Activated B cell treated with CpG ODN at 0.5 μM for 24 hours (primary cell): ENCODE measurements at regions not wholly inside any gene's neighbourhood (a gene's known extent, or its start where the extent isn't known, plus 50 kb on each side); places are given as distances from the start of the nearest gene placed in this dataset.

Experiments used
- ATAC-seq: fragments of 200-7000 bp; cut with Tn5 transposase; one replicate; pipeline ENCODE4 v1.10.0; 2021; ENCODE audit warnings: low read depth, mild to moderate bottlenecking, moderate library complexity
- CTCF ChIA-PET: fragments of 350-600 bp; sonication (Branson Sonifier 250); formaldehyde crosslinking; loops from one replicate; lab custom pipeline; 2021; ENCODE audit warnings: antibody characterized with exemption; lab: Charles Lee
- POLR2A ChIA-PET: fragments of 350-600 bp; sonication (Branson Sonifier 250); formaldehyde crosslinking; loops from one replicate; lab custom pipeline; 2021; ENCODE audit warnings: antibody characterized with exemption; lab: Charles Lee
- DNase-seq: peaks from one replicate; pipeline ENCODE4 v3.0.0; 2022
- H3K27ac Mint-ChIP-seq: one replicate; pipeline ENCODE4 v1.8.0; 2020; ENCODE audit warnings: mixed read lengths
- H3K27me3 Mint-ChIP-seq: one replicate; pipeline ENCODE4 v1.8.0; 2021; ENCODE audit warnings: mixed read lengths
- H3K36me3 Mint-ChIP-seq: one replicate; pipeline ENCODE4 v1.8.0; 2021; ENCODE audit warnings: low read depth, mixed read lengths
- H3K4me1 Mint-ChIP-seq: one replicate; pipeline ENCODE4 v1.8.0; 2021; ENCODE audit warnings: mixed read lengths
- H3K4me3 Mint-ChIP-seq: one replicate; pipeline ENCODE4 v1.8.0; 2020; ENCODE audit warnings: mild to moderate bottlenecking, mixed read lengths
- H3K9me3 Mint-ChIP-seq: one replicate; pipeline ENCODE4 v1.8.0; 2020; ENCODE audit warnings: mixed read lengths
- intact Hi-C: fragments of 100-400 bp; cut with micrococcal nuclease; formaldehyde crosslinking; loops from one replicate; pipeline ENCODE4 v1.15.1; 2024
- TF ChIP-seq, protein P1 (sequence below): fragments of 200-600 bp; IDR thresholded peaks from one replicate; pipeline ENCODE4 v1.8.0; 2022; ENCODE audit warnings: antibody characterized with exemption, mild to moderate bottlenecking

GRCh38 chr1:30819244-30819571 is 61.6 kb upstream of the LAPTM5 start:
- ChIA-PET CTCF (no interaction called here), POLR2A (no interaction called here)
- H3K4me1 Mint-ChIP-seq, result peaks cover 7% of the 10 kb centered on the region
- DNase-seq, result no peak
- no peak overlapping the region for H3K27ac Mint-ChIP-seq
- no peak for ATAC-seq
- no peaks in the 10 kb centered on the region for H3K36me3 Mint-ChIP-seq
- TF ChIP-seq, protein P1, sequence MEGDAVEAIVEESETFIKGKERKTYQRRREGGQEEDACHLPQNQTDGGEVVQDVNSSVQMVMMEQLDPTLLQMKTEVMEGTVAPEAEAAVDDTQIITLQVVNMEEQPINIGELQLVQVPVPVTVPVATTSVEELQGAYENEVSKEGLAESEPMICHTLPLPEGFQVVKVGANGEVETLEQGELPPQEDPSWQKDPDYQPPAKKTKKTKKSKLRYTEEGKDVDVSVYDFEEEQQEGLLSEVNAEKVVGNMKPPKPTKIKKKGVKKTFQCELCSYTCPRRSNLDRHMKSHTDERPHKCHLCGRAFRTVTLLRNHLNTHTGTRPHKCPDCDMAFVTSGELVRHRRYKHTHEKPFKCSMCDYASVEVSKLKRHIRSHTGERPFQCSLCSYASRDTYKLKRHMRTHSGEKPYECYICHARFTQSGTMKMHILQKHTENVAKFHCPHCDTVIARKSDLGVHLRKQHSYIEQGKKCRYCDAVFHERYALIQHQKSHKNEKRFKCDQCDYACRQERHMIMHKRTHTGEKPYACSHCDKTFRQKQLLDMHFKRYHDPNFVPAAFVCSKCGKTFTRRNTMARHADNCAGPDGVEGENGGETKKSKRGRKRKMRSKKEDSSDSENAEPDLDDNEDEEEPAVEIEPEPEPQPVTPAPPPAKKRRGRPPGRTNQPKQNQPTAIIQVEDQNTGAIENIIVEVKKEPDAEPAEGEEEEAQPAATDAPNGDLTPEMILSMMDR, result no peak
- intact Hi-C loops, result loop anchor here (5.0 kb wide), 1 partner anchor 38 kb away; no protein-coding TSS in a partner anchor
- H3K9me3 Mint-ChIP-seq, result no peaks in the 10 kb centered on the region
- H3K4me3 Mint-ChIP-seq, result no peak overlapping the region
- H3K27me3 Mint-ChIP-seq, result peaks cover 59% of the 10 kb centered on the region

DNA sequence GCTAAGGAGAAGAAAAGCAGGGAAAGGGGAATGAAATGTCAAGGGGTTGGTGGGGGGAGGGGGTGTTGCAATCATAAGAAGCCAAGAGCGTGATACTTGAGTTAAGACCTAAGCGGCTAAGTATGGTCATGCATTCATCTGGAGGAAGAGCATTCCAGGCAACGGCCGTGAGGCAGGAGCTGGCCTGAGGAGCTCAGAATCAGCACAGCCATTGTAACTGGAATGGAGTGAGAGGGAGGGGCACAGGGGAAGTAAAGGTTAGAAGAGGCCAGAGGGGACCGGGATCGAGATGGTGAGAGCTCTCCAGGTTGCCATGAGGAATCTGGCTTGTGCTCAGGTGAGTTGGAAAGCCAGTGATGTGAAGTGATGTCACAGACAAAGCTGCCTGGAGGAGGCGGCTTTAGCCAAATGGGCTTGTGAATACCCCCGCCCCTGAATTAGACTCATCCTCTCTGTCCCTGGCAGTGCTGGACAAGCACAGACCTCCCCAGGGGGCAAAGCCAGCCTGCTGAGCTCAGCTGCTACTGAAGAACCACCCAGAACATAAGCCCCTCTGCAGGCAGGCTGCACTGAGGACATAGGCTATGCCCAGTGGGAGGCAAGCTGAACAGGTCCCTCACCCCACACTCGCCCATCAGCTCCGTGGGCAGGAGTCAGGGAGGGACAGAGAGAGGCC is 61.1 kb upstream of the LAPTM5 start:
- ATAC-seq (no peak), DNase-seq (no peak)
- Mint-ChIP-seq H3K4me3 (no peak overlapping the region), H3K27me3 (peaks cover 54% of the 10 kb centered on the region), H3K27ac (no peak overlapping the region), H3K36me3 (no peaks in the 10 kb centered on the region), H3K4me1 (peaks cover 2% of the 10 kb centered on the region), H3K9me3 (no peaks in the 10 kb centered on the region)
- POLR2A ChIA-PET, result no interaction called here
- CTCF ChIA-PET, result no interaction called here
- intact Hi-C loops, result loop anchor here (5.0 kb wide), 1 partner anchor 39 kb away; no protein-coding TSS in a partner anchor
- TF ChIP-seq, protein P1, result no peak

DNA sequence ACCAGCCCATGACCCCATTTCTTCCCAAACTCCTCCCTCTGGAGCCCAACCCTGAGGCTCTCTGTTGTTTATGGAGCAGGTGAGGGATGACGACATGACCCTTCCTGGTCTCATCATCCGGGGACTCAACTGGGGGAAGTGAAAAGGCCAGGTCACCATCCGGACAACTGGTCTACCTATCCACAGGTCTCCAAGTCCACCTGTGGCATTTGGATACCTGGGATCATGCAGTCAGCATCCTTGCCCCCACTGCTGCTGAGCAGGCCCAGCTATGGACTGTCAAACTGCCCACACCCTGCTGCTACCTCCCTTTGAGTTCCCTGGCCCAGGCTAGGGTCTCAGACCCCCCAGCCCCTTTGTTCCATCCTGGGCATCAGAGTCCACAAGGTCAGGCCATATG is 60.0 kb upstream of the LAPTM5 start:
- no peak overlapping the region for H3K27ac Mint-ChIP-seq

GRCh38 chr1:30817077-30817438 is 59.5 kb upstream of the LAPTM5 start:
- H3K27ac Mint-ChIP-seq, result no peak overlapping the region
- ChIA-PET CTCF (interaction anchor here (1.0 kb wide), 1 partner anchor 34 kb away, joined by 3 read pairs; no protein-coding TSS in a partner anchor), POLR2A (no interaction called here)
- intact Hi-C loops, result loop anchor here (5.0 kb wide), 1 partner anchor 40 kb away; no protein-coding TSS in a partner anchor
- peaks cover 48% of the 10 kb centered on the region for H3K27me3 Mint-ChIP-seq
- no peak for ATAC-seq
- no peak for DNase-seq
- TF ChIP-seq, protein P1, result no peak
- H3K36me3 Mint-ChIP-seq, result no peaks in the 10 kb centered on the region
- H3K9me3 Mint-ChIP-seq, result no peaks in the 10 kb centered on the region
- no peak overlapping the region for H3K4me3 Mint-ChIP-seq
- H3K4me1 Mint-ChIP-seq, result peaks cover 4% of the 10 kb centered on the region

More for the DNA sequence above, 60.0 kb upstream of the LAPTM5 start:
- peaks cover 4% of the 10 kb centered on the region for H3K4me1 Mint-ChIP-seq
- ChIA-PET CTCF (no interaction called here), POLR2A (no interaction called here)
- no peaks in the 10 kb centered on the region for H3K36me3 Mint-ChIP-seq
- ATAC-seq (no peak), DNase-seq (no peak)
- H3K9me3 Mint-ChIP-seq, result no peaks in the 10 kb centered on the region
- intact Hi-C loops, result loop anchor here (5.0 kb wide), 1 partner anchor 40 kb away; no protein-coding TSS in a partner anchor
- H3K4me3 Mint-ChIP-seq, result no peak overlapping the region
- TF ChIP-seq, protein P1, result no peak
- peaks cover 50% of the 10 kb centered on the region for H3K27me3 Mint-ChIP-seq

DNA sequence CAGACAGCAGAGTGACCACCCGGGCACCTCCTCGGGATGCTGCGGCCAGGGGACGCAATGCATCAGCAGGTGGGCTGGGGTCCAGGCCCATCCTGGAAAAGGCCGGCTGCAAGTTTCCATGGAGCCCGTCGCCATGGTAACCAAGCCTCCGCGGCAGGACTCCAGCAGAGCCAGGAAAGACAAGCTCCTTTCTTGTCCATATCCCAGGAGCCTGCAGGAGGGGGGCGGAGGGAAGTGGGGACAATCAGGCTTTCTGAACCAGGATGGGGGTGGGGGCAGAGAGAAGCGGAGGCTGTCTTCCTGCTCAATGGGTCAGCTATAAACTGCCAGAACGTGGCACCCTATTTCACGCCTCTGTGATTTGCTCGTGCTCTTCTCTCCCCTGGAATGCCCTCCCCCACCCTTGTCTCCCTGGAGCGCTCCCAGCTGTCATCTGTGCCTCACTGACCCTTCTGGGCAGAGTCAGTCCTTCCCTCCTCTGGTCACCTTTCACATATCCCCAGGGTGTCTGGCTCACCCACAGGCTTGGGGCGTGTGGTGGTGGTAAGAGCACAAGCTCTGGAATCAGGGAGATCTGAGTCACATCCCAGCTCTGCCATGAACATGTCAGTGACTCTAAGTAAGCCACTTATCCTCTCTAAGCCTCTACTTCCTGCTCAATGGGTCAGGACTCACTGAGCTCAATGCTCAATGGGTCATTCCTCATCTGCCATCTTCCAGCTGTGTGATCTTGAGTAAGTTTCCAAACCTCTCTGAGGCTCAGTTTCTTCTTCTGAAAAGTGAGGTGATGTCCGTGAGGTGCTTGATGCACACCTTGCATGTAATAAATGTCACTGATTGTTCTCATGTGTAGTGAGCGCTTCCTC is 58.9 kb upstream of the LAPTM5 start:
- TF ChIP-seq, protein P1, result no peak
- intact Hi-C loops, result loop anchor here (5.0 kb wide), 1 partner anchor 41 kb away; no protein-coding TSS in a partner anchor
- Mint-ChIP-seq H3K27me3 (peaks cover 42% of the 10 kb centered on the region), H3K36me3 (no peaks in the 10 kb centered on the region), H3K4me1 (peaks cover 4% of the 10 kb centered on the region), H3K4me3 (no peak overlapping the region), H3K27ac (no peak overlapping the region), H3K9me3 (no peaks in the 10 kb centered on the region)
- POLR2A ChIA-PET, result no interaction called here
- no peak for DNase-seq
- CTCF ChIA-PET, result interaction anchor here (1.0 kb wide), 1 partner anchor 34 kb away, joined by 3 read pairs; no protein-coding TSS in a partner anchor
- no peak for ATAC-seq
